ENCODE measurements at regions not wholly inside any gene's neighbourhood (a gene's known extent, or its start where the extent isn't known, plus 50 kb on each side); places are given as distances from the start of the nearest gene placed in this dataset.

- TF ChIP-seq CTCF (IDR thresholded peaks at IDR 0.05), result no peak
Observed at GRCh38 chr14:59133709-59134108, 54.8 kb upstream of the DAAM1 start.

GRCh38 chr14:59134307-59134706, 54.2 kb upstream of the DAAM1 start:
- TF ChIP-seq CTCF (IDR thresholded peaks at IDR 0.05), result no peak

GRCh38 chr14:59137256-59137655, 51.2 kb upstream of the DAAM1 start:
- no peak for TF ChIP-seq CTCF (IDR thresholded peaks at IDR 0.05)

Data from LNCAP (cell line).